Bronchial epithelial cell (primary cell): ENCODE measurements at regions not wholly inside any gene's neighbourhood (a gene's known extent, or its start where the extent isn't known, plus 50 kb on each side); places are given as distances from the start of the nearest gene placed in this dataset.

Experiments used
- DNase-seq: peaks from one replicate; pipeline ENCODE4 v3.0.0-alpha.2; 2010; ENCODE audit warnings: low read depth
- FAIRE-seq: peaks from 2 replicates; lab custom pipeline; 2011; peaks lifted over from hg19 to GRCh38; lab: Jason Lieb, UNC
- H3K27me3 ChIP-seq: 2 replicates; pipeline ENCODE4 v1.5.1; 2011; ENCODE audit warnings: low read length; ENCODE audit not compliant: control insufficient read depth, insufficient read depth
- H3K36me3 ChIP-seq: 2 replicates; pipeline ENCODE4 v1.5.1; 2011; ENCODE audit warnings: low read length; ENCODE audit not compliant: control insufficient read depth, insufficient read depth
- H3K4me3 ChIP-seq: 2 replicates; pipeline ENCODE4 v1.5.1; 2011; ENCODE audit warnings: mild to moderate bottlenecking, low read depth, low read length, control low read depth
- CTCF ChIP-seq: IDR thresholded peaks from 2 replicates; pipeline ENCODE4 v1.5.1; 2011; ENCODE audit warnings: mild to moderate bottlenecking, moderate library complexity, low read length, control low read depth, inconsistent platforms; ENCODE audit not compliant: insufficient read depth, severe bottlenecking

DNA sequence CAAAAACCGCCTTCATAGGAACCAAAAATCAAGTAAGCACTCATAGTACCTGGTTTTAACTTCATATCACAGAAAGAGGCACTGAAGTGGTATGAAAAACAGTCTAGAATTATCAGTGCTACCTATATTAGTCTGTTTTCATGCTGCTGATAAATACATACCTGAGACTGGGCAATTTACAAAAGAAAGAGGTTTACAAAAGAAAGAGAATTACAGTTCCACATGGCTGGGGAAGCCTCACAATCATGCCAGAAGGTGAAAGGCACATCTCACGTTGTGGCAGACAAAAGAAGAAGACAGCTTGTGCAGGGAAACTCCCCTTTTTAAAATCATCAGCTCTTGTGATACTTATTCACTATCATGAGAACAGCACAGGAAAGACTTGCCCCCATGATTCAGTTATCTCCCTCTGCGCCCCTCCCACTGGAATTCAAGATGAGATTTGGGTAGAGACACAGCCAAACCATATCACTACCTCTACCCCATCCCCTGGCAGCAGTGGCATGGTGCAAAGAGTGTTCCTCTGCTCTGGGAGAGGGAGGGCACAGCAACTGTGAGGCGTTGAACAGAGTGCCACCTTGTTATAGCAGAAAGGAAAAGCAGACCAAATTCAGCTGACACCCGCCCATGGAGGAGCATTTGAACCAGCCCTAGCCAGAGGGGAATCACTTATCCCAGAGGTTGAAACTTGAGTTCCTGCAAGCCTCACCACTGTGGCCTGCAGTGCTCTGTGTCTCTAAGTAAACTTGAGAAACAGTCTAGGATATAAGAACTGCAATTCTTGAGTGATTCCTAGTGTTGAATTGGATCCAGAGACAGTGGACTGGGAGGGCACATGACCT is 61.9 kb upstream of the PTPRZ1 start:
- no peak for TF ChIP-seq CTCF
- peak; percentile 62 for FAIRE-seq
- no peaks in the 10 kb centered on the region for H3K27me3 ChIP-seq
- no peak for DNase-seq
- H3K36me3 ChIP-seq = no peaks in the 10 kb centered on the region
- no peak overlapping the region for H3K4me3 ChIP-seq

- FAIRE-seq (no peak), DNase-seq (no peak)
- TF ChIP-seq CTCF = no peak
- Histone ChIP-seq H3K4me3 (no peak overlapping the region), H3K36me3 (no peaks in the 10 kb centered on the region), H3K27me3 (no peaks in the 10 kb centered on the region)
Measured at GRCh38 chr7:121807078-121807477, 65.9 kb upstream of the PTPRZ1 start.

DNA sequence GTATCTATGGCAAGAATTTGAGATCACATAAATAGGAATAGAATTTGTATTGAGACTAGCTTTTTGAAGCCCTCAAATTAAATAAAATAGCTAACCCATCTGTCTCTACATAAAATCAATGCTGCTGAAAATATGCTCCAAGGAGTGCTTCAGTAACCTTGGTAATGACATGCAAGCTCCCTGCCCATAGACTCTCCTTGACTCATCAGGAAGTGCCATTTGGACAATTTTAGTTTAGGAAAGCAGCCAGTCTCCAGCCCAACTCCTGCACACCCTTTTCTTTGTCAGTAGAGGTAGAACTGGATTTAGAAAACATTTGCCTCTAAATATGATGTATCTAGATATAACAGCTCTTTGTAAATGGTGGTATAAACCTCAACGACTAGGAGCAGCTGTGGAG is 69.9 kb upstream of the PTPRZ1 start:
- DNase-seq = peak; percentile 50
- Histone ChIP-seq H3K27me3 (no peaks in the 10 kb centered on the region), H3K4me3 (no peak overlapping the region), H3K36me3 (no peaks in the 10 kb centered on the region)
- no peak for FAIRE-seq
- no peak for TF ChIP-seq CTCF

GRCh38 chr7:121800916-121801675 is 71.9 kb upstream of the PTPRZ1 start:
- peak; percentile 69 for DNase-seq
- H3K27me3 ChIP-seq = no peaks in the 10 kb centered on the region
- TF ChIP-seq CTCF = no peak
- no peaks in the 10 kb centered on the region for H3K36me3 ChIP-seq
- no peak for FAIRE-seq
- H3K4me3 ChIP-seq = no peak overlapping the region

DNA sequence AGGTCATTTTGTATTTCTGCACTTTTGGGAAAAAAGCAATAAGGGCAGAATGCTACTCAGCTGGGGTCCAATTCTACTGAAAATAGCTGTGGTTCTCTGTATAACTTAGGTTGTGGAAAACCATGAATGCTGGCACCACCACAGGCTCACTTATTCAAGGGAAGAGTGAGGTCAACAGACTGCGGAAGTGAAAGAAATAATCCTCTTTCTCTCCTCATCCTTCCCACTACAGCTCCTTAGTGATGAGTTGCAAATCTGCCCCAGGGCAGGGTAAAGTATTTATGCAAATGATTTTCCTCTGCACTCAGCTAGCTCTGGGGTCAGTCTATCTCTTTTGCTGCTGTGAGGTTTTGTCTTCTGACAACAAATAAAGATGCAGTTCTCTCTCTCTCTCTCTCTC is 74.1 kb upstream of the PTPRZ1 start:
- no peak for TF ChIP-seq CTCF
- FAIRE-seq (no peak), DNase-seq (peak; percentile 47)
- no peaks in the 10 kb centered on the region for H3K27me3 ChIP-seq
- no peaks in the 10 kb centered on the region for H3K36me3 ChIP-seq
- no peak overlapping the region for H3K4me3 ChIP-seq
